ENCODE measurements at regions not wholly inside any gene's neighbourhood (a gene's known extent, or its start where the extent isn't known, plus 50 kb on each side); places are given as distances from the start of the nearest gene placed in this dataset.
A peak's percentile ranks its signal among the peaks of the same experiment; 100 is the strongest.

GRCh38 chr3:150158943-150159625 is 188.4 kb upstream of the PFN2 start:
- Histone ChIP-seq H3K4me1 (no peaks in the 10 kb centered on the region), H3K27ac (no peak overlapping the region), H3K27me3 (no peaks in the 10 kb centered on the region), H3K36me3 (no peaks in the 10 kb centered on the region), H3K4me3 (no peak overlapping the region), H3K9me3 (no peaks in the 10 kb centered on the region)
- DNase-seq, result no peak
- TF ChIP-seq, protein P1, sequence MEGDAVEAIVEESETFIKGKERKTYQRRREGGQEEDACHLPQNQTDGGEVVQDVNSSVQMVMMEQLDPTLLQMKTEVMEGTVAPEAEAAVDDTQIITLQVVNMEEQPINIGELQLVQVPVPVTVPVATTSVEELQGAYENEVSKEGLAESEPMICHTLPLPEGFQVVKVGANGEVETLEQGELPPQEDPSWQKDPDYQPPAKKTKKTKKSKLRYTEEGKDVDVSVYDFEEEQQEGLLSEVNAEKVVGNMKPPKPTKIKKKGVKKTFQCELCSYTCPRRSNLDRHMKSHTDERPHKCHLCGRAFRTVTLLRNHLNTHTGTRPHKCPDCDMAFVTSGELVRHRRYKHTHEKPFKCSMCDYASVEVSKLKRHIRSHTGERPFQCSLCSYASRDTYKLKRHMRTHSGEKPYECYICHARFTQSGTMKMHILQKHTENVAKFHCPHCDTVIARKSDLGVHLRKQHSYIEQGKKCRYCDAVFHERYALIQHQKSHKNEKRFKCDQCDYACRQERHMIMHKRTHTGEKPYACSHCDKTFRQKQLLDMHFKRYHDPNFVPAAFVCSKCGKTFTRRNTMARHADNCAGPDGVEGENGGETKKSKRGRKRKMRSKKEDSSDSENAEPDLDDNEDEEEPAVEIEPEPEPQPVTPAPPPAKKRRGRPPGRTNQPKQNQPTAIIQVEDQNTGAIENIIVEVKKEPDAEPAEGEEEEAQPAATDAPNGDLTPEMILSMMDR (IDR thresholded peaks at IDR 0.05), result no peak
- intact Hi-C loops (cut with DNase I; ENCODE audit: low total_unique reads), result no loop called here

DNA sequence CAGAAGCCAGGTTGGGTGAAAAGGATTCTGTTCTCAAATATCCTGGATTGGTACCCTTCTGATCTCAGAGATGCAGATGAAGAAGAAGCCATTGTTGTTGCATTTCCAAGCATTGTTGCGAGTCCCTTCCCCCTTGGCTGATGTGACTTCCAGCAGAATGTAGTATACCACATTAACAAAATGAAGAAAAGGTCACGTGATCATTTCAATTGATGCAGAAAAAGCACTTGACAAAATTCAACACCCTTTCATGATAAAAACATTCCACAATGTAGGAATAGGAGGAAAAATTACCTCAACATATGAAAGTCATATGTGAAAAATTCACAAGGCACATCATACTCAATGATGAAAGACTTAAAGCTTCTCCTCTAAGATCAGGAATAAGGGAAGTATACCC is 181.9 kb upstream of the PFN2 start:
- H3K27ac ChIP-seq, result no peak overlapping the region
- no peak for DNase-seq
- no peaks in the 10 kb centered on the region for H3K27me3 ChIP-seq
- intact Hi-C loops (cut with DNase I; ENCODE audit: low total_unique reads), result no loop called here
- TF ChIP-seq, protein P1 (IDR thresholded peaks at IDR 0.05), result no peak
- H3K9me3 ChIP-seq, result peaks cover 0 to 3% (median 0%) of the 10 kb centered on the region in 3 donors
- H3K4me1 ChIP-seq, result peaks cover 0 to 18% (median 1%) of the 10 kb centered on the region in 4 donors
- H3K4me3 ChIP-seq, result no peak overlapping the region
- no peaks in the 10 kb centered on the region for H3K36me3 ChIP-seq

DNA sequence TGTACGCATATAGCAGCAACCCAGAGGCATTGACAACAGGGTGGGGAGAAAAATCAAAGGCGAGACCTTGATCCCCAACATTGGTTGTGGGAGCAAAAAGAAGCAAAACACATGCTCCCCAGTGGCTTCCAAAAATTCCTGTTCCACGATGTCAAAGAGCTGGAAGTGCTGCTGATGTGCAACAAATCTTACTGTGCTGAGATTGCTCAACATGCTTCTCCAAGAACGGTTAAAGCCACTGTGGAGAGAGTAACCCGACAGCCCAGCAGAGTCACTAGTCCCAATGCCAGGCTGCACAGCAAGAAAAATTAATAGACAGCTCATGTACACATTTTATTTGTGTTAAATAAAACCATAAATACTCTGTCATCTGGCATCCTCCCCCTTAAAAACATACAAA is 179.9 kb upstream of the PFN2 start:
- H3K36me3 ChIP-seq, result no peaks in the 10 kb centered on the region
- no peak for DNase-seq
- H3K9me3 ChIP-seq, result peaks cover 0 to 3% (median 0%) of the 10 kb centered on the region in 3 donors
- H3K27me3 ChIP-seq, result no peaks in the 10 kb centered on the region
- no peak overlapping the region for H3K27ac ChIP-seq
- no peak overlapping the region for H3K4me3 ChIP-seq
- TF ChIP-seq, protein P1 (IDR thresholded peaks at IDR 0.05), result no peak
- H3K4me1 ChIP-seq, result peaks cover 0 to 31% (median 4%) of the 10 kb centered on the region in 4 donors
- intact Hi-C loops (cut with DNase I; ENCODE audit: low total_unique reads), result no loop called here

DNA sequence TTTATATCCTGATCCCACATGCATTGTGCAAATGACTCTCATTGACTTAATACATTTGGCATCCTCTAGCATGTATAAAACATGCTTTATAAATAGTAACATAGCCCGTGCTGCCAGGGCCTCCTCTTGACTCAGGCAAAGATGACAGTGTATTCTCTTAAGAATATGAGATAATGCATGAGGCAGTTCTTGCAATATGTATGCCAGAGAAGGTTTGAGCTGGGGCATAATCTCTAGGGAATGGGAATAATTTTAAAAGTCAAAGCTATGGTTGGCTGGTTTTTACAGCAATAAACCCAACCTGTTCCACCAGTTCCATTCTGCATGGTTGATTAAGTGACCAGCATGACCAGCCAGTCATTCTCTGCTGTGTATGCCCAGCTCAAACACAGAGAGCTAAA is 179.0 kb upstream of the PFN2 start:
- H3K27me3 ChIP-seq, result no peaks in the 10 kb centered on the region
- no peaks in the 10 kb centered on the region for H3K36me3 ChIP-seq
- peaks cover 0 to 31% (median 4%) of the 10 kb centered on the region in 4 donors for H3K4me1 ChIP-seq
- no peak for DNase-seq
- no peak overlapping the region for H3K27ac ChIP-seq
- peaks cover 0 to 3% (median 0%) of the 10 kb centered on the region in 3 donors for H3K9me3 ChIP-seq
- TF ChIP-seq, protein P1 (IDR thresholded peaks at IDR 0.05), result no peak
- intact Hi-C loops (cut with DNase I; ENCODE audit: low total_unique reads), result no loop called here
- no peak overlapping the region for H3K4me3 ChIP-seq

GRCh38 chr3:150148227-150148626 is 177.5 kb upstream of the PFN2 start:
- Histone ChIP-seq H3K9me3 (peaks cover 0 to 3% (median 0%) of the 10 kb centered on the region in 3 donors), H3K27me3 (no peaks in the 10 kb centered on the region), H3K36me3 (no peaks in the 10 kb centered on the region), H3K4me1 (peaks cover 0 to 31% (median 4%) of the 10 kb centered on the region in 4 donors), H3K4me3 (no peak overlapping the region), H3K27ac (peak overlapping the region in 1 of 2 donors; percentile 45)
- intact Hi-C loops (cut with DNase I; ENCODE audit: low total_unique reads), result no loop called here
- TF ChIP-seq, protein P1 (IDR thresholded peaks at IDR 0.05), result no peak
- DNase-seq, result no peak
